GM23248 (cell line): ENCODE measurements at regions not wholly inside any gene's neighbourhood (a gene's known extent, or its start where the extent isn't known, plus 50 kb on each side); places are given as distances from the start of the nearest gene placed in this dataset.

Experiments
- DNase-seq: peaks from one replicate; pipeline ENCODE4 v3.0.0-alpha.2; 2015
- H2AFZ ChIP-seq: fragments of 200-600 bp; sonication (generic); 2 replicates; pipeline ENCODE4 v1.6.1; 2016; ENCODE audit warnings: antibody characterized with exemption
- H3F3A ChIP-seq: fragments of 200-600 bp; sonication (generic); 2 replicates; pipeline ENCODE4 v1.6.1; 2016; ENCODE audit warnings: mild to moderate bottlenecking, antibody characterized with exemption, mixed run types; ENCODE audit not compliant: insufficient read depth
- H3K27ac ChIP-seq: fragments of 200-600 bp; sonication (generic); 2 replicates; pipeline ENCODE4 v1.5.1; 2016; ENCODE audit warnings: mild to moderate bottlenecking
- H3K27me3 ChIP-seq: fragments of 200-600 bp; sonication (generic); replicated peaks from 2 replicates; pipeline ENCODE4 v1.6.1; 2016; ENCODE audit warnings: mild to moderate bottlenecking; ENCODE audit not compliant: insufficient read depth
- H3K36me3 ChIP-seq: fragments of 200-600 bp; sonication (generic); 2 replicates; pipeline ENCODE4 v1.6.1; 2016; ENCODE audit warnings: low read depth, mild to moderate bottlenecking
- H3K4me1 ChIP-seq: fragments of 200-600 bp; sonication (generic); 2 replicates; pipeline ENCODE4 v1.6.1; 2016; ENCODE audit warnings: mild to moderate bottlenecking; ENCODE audit not compliant: insufficient read depth
- H3K4me2 ChIP-seq: fragments of 200-600 bp; sonication (generic); one replicate; pipeline ENCODE4 v1.6.1; 2016; ENCODE audit warnings: mild to moderate bottlenecking; ENCODE audit not compliant: unreplicated experiment
- H3K4me3 ChIP-seq: fragments of 200-600 bp; sonication (generic); 2 replicates; pipeline ENCODE4 v1.5.1; 2016; ENCODE audit warnings: mild to moderate bottlenecking
- H3K79me2 ChIP-seq: fragments of 200-600 bp; sonication (generic); 2 replicates; pipeline ENCODE4 v1.6.1; 2016; ENCODE audit warnings: mild to moderate bottlenecking; ENCODE audit not compliant: insufficient read depth
- H3K9ac ChIP-seq: fragments of 200-600 bp; sonication (generic); 2 replicates; pipeline ENCODE4 v1.6.1; 2016; ENCODE audit warnings: mild to moderate bottlenecking
- H3K9me2 ChIP-seq: fragments of 200-600 bp; sonication (generic); 2 replicates; pipeline ENCODE4 v1.6.1; 2016; ENCODE audit warnings: mixed run types, mild to moderate bottlenecking, moderate library complexity; ENCODE audit not compliant: insufficient read depth
- H3K9me3 ChIP-seq: fragments of 200-600 bp; sonication (generic); one replicate; pipeline ENCODE4 v1.6.1; 2017; ENCODE audit warnings: low read depth
- H4K20me1 ChIP-seq: fragments of 200-600 bp; sonication (generic); 2 replicates; pipeline ENCODE4 v1.6.0; 2016; ENCODE audit not compliant: insufficient read depth
- EZH2 ChIP-seq: fragments of 200-600 bp; sonication (generic); IDR thresholded peaks from 2 replicates; pipeline ENCODE4 v1.6.1; 2018; ENCODE audit warnings: antibody characterized with exemption, mild to moderate bottlenecking; ENCODE audit not compliant: insufficient read depth, poor library complexity, severe bottlenecking
- EZH2phosphoT487 ChIP-seq: fragments of 200-600 bp; sonication (generic); IDR thresholded peaks from 2 replicates; pipeline ENCODE4 v1.6.1; 2018; ENCODE audit warnings: antibody characterized with exemption, moderate library complexity, mild to moderate bottlenecking, low read depth; ENCODE audit not compliant: insufficient read depth
- WGBS, 2 experiments: methylation state at CpG; one replicate each; pipeline ENCODE4 v1.1.6; 2015 to 2017; ENCODE audit warnings: low lambda C conversion rate in 2 of 2, low coverage in 1 of 2; ENCODE audit errors: missing lambda C conversion rate in 2 of 2; 5-methylcytosine and 5-hydroxymethylcytosine counted together
- in situ Hi-C: fragments of 300-500 bp; cut with MboI; formaldehyde crosslinking; loops from 2 replicates; pipeline ENCODE4 v1.15.0; 2020

GRCh38 chr10:113430634-113431397 lies 122.0 kb upstream of the HABP2 start:
- no peaks in the 10 kb centered on the region for H3K79me2 ChIP-seq
- peaks cover 5% of the 10 kb centered on the region; the same call in 1 of the 2 replicates for H3K27me3 ChIP-seq
- H3K27ac ChIP-seq, result no peak overlapping the region
- no peaks in the 10 kb centered on the region for H3F3A ChIP-seq
- H3K9me3 ChIP-seq, result no peaks in the 10 kb centered on the region
- no peaks in the 10 kb centered on the region for H3K36me3 ChIP-seq
- in situ Hi-C loops, result no loop called here
- no peak overlapping the region for H3K4me3 ChIP-seq
- H2AFZ ChIP-seq, result no peak overlapping the region
- no peaks in the 10 kb centered on the region for H3K4me1 ChIP-seq
- 64 to 66% methylated on average over 6 of the region's 6 CpGs for WGBS, 2 experiments
- no peaks in the 10 kb centered on the region for H3K9me2 ChIP-seq
- TF ChIP-seq EZH2phosphoT487 (no peak), EZH2 (no peak)
- no peak for DNase-seq
- no peaks in the 10 kb centered on the region for H4K20me1 ChIP-seq
- no peak overlapping the region for H3K4me2 ChIP-seq
- H3K9ac ChIP-seq, result no peak overlapping the region

GRCh38 chr10:113431398-113432160 lies 121.3 kb upstream of the HABP2 start:
- H3K9ac ChIP-seq, result no peak overlapping the region
- no peaks in the 10 kb centered on the region for H3K79me2 ChIP-seq
- no peaks in the 10 kb centered on the region for H3K36me3 ChIP-seq
- H2AFZ ChIP-seq, result no peak overlapping the region
- DNase-seq, result no peak
- H3K27ac ChIP-seq, result no peak overlapping the region
- TF ChIP-seq EZH2 (no peak), EZH2phosphoT487 (no peak)
- H3K9me2 ChIP-seq, result no peaks in the 10 kb centered on the region
- WGBS, 2 experiments, result 58 to 61% methylated on average over 16 of the region's 16 CpGs
- no peaks in the 10 kb centered on the region for H3F3A ChIP-seq
- no peak overlapping the region for H3K4me3 ChIP-seq
- H3K4me1 ChIP-seq, result no peaks in the 10 kb centered on the region; the same call in 1 of the 2 replicates
- in situ Hi-C loops, result no loop called here
- H4K20me1 ChIP-seq, result no peaks in the 10 kb centered on the region
- H3K27me3 ChIP-seq, result peaks cover 5% of the 10 kb centered on the region; the same call in 1 of the 2 replicates
- H3K4me2 ChIP-seq, result no peak overlapping the region
- H3K9me3 ChIP-seq, result no peaks in the 10 kb centered on the region

GRCh38 chr10:113433711-113434110 lies 119.1 kb upstream of the HABP2 start:
- no peak overlapping the region for H2AFZ ChIP-seq
- H3K9me3 ChIP-seq, result no peaks in the 10 kb centered on the region
- H4K20me1 ChIP-seq, result no peaks in the 10 kb centered on the region
- H3F3A ChIP-seq, result no peaks in the 10 kb centered on the region
- no peak overlapping the region for H3K27ac ChIP-seq
- no peaks in the 10 kb centered on the region for H3K9me2 ChIP-seq
- in situ Hi-C loops, result no loop called here
- no peak overlapping the region for H3K9ac ChIP-seq
- TF ChIP-seq EZH2 (no peak), EZH2phosphoT487 (no peak)
- no peak overlapping the region for H3K4me3 ChIP-seq
- H3K4me2 ChIP-seq, result no peak overlapping the region
- WGBS, 2 experiments, result 70 to 74% methylated on average over 2 of the region's 2 CpGs
- no peaks in the 10 kb centered on the region for H3K79me2 ChIP-seq
- H3K27me3 ChIP-seq, result peaks cover 5% of the 10 kb centered on the region; the same call in 1 of the 2 replicates
- H3K36me3 ChIP-seq, result no peaks in the 10 kb centered on the region
- no peak for DNase-seq
- H3K4me1 ChIP-seq, result peaks cover 5% of the 10 kb centered on the region

GRCh38 chr10:113434315-113434714 lies 118.5 kb upstream of the HABP2 start:
- 71 to 74% methylated on average over 3 of the region's 3 CpGs for WGBS, 2 experiments
- Histone ChIP-seq H4K20me1 (no peaks in the 10 kb centered on the region), H3K27ac (no peak overlapping the region), H3K4me2 (no peak overlapping the region), H3K79me2 (no peaks in the 10 kb centered on the region), H3K36me3 (no peaks in the 10 kb centered on the region), H3K9me2 (no peaks in the 10 kb centered on the region), H3K9ac (no peak overlapping the region), H3K4me1 (peaks cover 5% of the 10 kb centered on the region), H3F3A (no peaks in the 10 kb centered on the region), H3K4me3 (no peak overlapping the region), H2AFZ (no peak overlapping the region), H3K9me3 (no peaks in the 10 kb centered on the region), H3K27me3 (peaks cover 3% of the 10 kb centered on the region; the same call in 1 of the 2 replicates)
- TF ChIP-seq EZH2phosphoT487 (no peak), EZH2 (no peak)
- no peak for DNase-seq
- in situ Hi-C loops, result no loop called here
